Transverse colon (tissue), 4 donors: ENCODE measurements at regions not wholly inside any gene's neighbourhood (a gene's known extent, or its start where the extent isn't known, plus 50 kb on each side); places are given as distances from the start of the nearest gene placed in this dataset.

Experiments used
- DNase-seq: peaks from one replicate; pipeline ENCODE4 v3.0.0-alpha.2; 2019
- H3K27ac ChIP-seq, 4 donors: fragments of 200-600 bp; sonication (generic); 2 replicates each; pipeline ENCODE4 v1.5.1; 2016 to 2018; ENCODE audit warnings: inconsistent platforms in 4 of 4
- H3K27me3 ChIP-seq: fragments of 200-600 bp; sonication (generic); 2 replicates; pipeline ENCODE4 v1.5.1; 2017; ENCODE audit warnings: inconsistent platforms
- H3K36me3 ChIP-seq, 4 donors: fragments of 200-600 bp; sonication (generic); 2 replicates each; pipeline ENCODE4 v1.5.1; 2017 to 2019; ENCODE audit warnings: inconsistent platforms in 4 of 4
- H3K4me1 ChIP-seq, 4 donors: fragments of 200-600 bp; sonication (generic); 2 replicates each; pipeline ENCODE4 v1.5.1; 2017 to 2020; ENCODE audit warnings: inconsistent platforms in 4 of 4
- H3K4me3 ChIP-seq, 4 donors: fragments of 200-600 bp; sonication (generic); 1 replicate in 1 of 4; 2 replicates in 3 of 4; pipeline versions ENCODE4 v1.5.1 to v1.6.1; 2017 to 2019; ENCODE audit warnings: inconsistent platforms in 4 of 4
- H3K9me3 ChIP-seq, 2 donors: fragments of 200-600 bp; sonication (generic); 2 replicates each; pipeline ENCODE4 v1.5.1; 2017 to 2019; ENCODE audit warnings: inconsistent platforms in 2 of 2
- EP300 ChIP-seq: sonication (generic); formaldehyde crosslinking; IDR thresholded peaks from one replicate; pipeline ENCODE4 v1.6.1; 2017; ENCODE audit warnings: antibody characterized with exemption, low read depth
- POLR2A ChIP-seq: fragments of 450-650 bp; IDR thresholded peaks from one replicate; pipeline ENCODE4 v1.6.1; 2016; ENCODE audit warnings: antibody characterized with exemption, mild to moderate bottlenecking, moderate library complexity
- POLR2AphosphoS5 ChIP-seq, 3 donors: sonication (generic); formaldehyde crosslinking; IDR thresholded peaks; one replicate each; pipeline ENCODE4 v1.6.1; 2016; ENCODE audit warnings: antibody characterized with exemption in 3 of 3
- WGBS, 2 donors: methylation state at CpG; one replicate each; pipeline ENCODE4 v1.1.5; 2018; ENCODE audit warnings: low coverage in 1 of 2; 5-methylcytosine and 5-hydroxymethylcytosine counted together
- in situ Hi-C, 4 donors: fragments of 200-750 bp; cut with MboI; loops; one replicate each; pipeline versions ENCODE4 v1.15.0 to v1.15.1; 2017; ENCODE audit warnings: low sequenced_read_pairs in 3 of 4, low pct_ligation_motif_present in 1 of 4, low pct_unique_long_range_greater_than_20kb in 1 of 4
- intact Hi-C: fragments of 100-400 bp; cut with DNase I; formaldehyde crosslinking; loops from one replicate; pipeline ENCODE4 v1.15.1; 2023; ENCODE audit warnings: low total_unique reads
- TF ChIP-seq, protein P1 (sequence below), 5 experiments: fragments of 200-600 bp in 3 of 5; fragments of 450-650 bp in 2 of 5; sonication (generic) in 3 of 5; IDR thresholded peaks; 1 replicate in 2 of 5; 2 replicates in 3 of 5; pipeline ENCODE4 v1.5.1; 2016 to 2017; ENCODE audit warnings: antibody characterized with exemption in 5 of 5, inconsistent platforms in 3 of 5, mild to moderate bottlenecking in 2 of 5, moderate library complexity in 1 of 5

DNA sequence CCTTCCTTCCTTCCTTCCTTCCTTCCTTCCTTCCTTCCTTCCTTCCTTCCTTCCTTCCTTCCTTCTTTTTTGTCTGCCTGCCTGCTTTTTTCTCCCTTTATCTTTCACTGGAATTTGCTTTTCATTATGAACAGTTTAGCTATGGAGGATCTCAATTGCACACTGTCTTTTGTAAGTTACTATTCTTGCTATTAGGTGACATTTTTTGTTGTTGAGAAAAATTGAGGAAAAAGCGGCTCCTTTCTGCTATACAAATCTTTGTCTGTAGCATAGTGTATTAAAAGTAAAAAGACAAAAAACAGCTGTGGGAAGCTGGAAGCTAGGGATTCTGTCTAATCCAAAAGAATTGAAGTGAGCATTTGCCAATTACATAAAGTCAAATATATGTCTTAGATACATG lies 448.7 kb downstream of the DCDC2C start:
- H3K27me3 ChIP-seq, result no peaks in the 10 kb centered on the region
- no peaks in the 10 kb centered on the region for H3K4me1 ChIP-seq
- H3K36me3 ChIP-seq, result no peaks in the 10 kb centered on the region
- in situ Hi-C loops (no loop called here), intact Hi-C loops (no loop called here)
- no peak overlapping the region for H3K4me3 ChIP-seq
- WGBS, 2 donors, result 81 to 88% methylated on average over 1 of the region's 1 CpG
- H3K27ac ChIP-seq, result no peak overlapping the region
- DNase-seq, result no peak
- TF ChIP-seq, protein P1, sequence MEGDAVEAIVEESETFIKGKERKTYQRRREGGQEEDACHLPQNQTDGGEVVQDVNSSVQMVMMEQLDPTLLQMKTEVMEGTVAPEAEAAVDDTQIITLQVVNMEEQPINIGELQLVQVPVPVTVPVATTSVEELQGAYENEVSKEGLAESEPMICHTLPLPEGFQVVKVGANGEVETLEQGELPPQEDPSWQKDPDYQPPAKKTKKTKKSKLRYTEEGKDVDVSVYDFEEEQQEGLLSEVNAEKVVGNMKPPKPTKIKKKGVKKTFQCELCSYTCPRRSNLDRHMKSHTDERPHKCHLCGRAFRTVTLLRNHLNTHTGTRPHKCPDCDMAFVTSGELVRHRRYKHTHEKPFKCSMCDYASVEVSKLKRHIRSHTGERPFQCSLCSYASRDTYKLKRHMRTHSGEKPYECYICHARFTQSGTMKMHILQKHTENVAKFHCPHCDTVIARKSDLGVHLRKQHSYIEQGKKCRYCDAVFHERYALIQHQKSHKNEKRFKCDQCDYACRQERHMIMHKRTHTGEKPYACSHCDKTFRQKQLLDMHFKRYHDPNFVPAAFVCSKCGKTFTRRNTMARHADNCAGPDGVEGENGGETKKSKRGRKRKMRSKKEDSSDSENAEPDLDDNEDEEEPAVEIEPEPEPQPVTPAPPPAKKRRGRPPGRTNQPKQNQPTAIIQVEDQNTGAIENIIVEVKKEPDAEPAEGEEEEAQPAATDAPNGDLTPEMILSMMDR (IDR thresholded peaks at IDR 0.05), result no peak
- TF ChIP-seq POLR2A (no peak), EP300 (no peak), POLR2AphosphoS5 (IDR thresholded peaks at IDR 0.05) (no peak)
- H3K9me3 ChIP-seq, result peaks cover 3 to 5% of the 10 kb centered on the region in 2 donors

DNA sequence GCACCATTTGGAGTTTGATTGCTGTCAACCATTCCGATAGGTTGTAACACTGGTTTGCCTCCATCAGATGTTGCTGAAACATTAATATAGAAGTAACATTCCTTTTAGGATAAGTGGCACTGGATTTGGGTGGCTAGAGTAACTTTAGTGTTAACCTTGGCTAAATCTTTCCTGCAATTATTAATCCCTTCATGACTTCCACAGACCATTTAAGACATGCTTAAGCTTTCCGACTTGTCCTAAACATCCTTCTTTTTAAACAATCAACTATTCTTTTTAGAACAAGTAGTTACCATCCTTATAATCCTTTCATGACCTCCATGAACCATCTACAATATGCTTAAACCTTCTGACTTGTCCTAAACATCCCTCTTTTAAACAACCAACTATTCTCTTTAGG lies 465.5 kb downstream of the DCDC2C start:
- H3K27me3 ChIP-seq, result no peaks in the 10 kb centered on the region
- WGBS, 2 donors, result 78 to 91% methylated on average over 2 of the region's 2 CpGs
- H3K4me1 ChIP-seq, result no peaks in the 10 kb centered on the region
- in situ Hi-C loops, result no loop called here
- DNase-seq, result no peak
- TF ChIP-seq POLR2AphosphoS5 (IDR thresholded peaks at IDR 0.05), result no peak
- TF ChIP-seq, protein P1 (IDR thresholded peaks at IDR 0.05), result no peak
- no peak for TF ChIP-seq EP300
- TF ChIP-seq POLR2A, result no peak
- no peak overlapping the region for H3K4me3 ChIP-seq
- H3K36me3 ChIP-seq, result no peaks in the 10 kb centered on the region
- H3K9me3 ChIP-seq, result peaks cover 10 to 12% of the 10 kb centered on the region in 2 donors
- intact Hi-C loops, result no loop called here
- no peak overlapping the region for H3K27ac ChIP-seq

DNA sequence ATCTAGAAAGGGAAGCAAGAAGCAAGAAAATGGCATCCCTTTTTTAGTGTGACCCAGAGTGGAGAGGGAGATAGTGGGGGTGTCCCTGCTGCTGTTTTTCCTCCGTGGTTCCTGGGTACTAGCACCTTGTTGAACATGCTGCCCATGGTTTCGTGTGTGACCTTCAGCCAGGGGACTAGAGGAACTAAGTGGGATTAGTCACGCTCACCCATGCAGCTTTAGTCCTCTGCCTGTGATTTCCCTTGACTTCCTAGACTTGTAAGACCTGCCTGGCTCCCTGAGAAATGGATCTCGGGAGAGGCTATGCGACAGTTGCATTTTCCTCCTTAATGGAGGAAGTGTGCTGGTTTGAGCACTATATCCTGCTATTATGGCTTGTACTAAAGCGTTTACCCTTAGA lies 471.4 kb downstream of the DCDC2C start:
- intact Hi-C loops (no loop called here), in situ Hi-C loops (no loop called here)
- Histone ChIP-seq H3K9me3 (peaks cover 20 to 36% of the 10 kb centered on the region in 2 donors), H3K27ac (no peak overlapping the region), H3K4me3 (no peak overlapping the region), H3K36me3 (no peaks in the 10 kb centered on the region), H3K27me3 (no peaks in the 10 kb centered on the region), H3K4me1 (no peaks in the 10 kb centered on the region)
- TF ChIP-seq EP300 (no peak), POLR2AphosphoS5 (IDR thresholded peaks at IDR 0.05) (no peak), POLR2A (no peak)
- TF ChIP-seq, protein P1 (IDR thresholded peaks at IDR 0.05), result no peak
- DNase-seq, result no peak
- 61 to 88% methylated on average over 1 to 6 of the region's 6 CpGs for WGBS, 2 donors

DNA sequence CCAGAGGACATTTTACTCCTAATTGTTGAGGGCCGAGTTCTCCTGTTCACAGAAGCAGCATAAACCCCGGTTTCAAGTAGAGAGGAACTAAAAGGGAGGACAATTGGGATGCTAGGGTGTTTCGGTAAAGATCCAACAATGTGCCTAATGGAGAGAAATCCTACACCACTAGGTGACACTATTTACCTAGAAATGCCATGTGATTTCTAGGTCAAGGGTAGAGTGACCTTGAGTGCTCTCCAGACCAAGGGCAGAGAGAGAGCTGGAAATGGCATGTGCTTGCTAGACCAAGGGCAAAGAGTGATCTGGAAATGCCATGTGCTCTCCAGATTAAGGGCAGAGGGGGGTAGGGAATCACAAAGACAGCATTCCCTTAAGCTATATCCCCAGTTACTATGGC lies 472.0 kb downstream of the DCDC2C start:
- Histone ChIP-seq H3K36me3 (no peaks in the 10 kb centered on the region), H3K4me3 (no peak overlapping the region), H3K9me3 (peaks cover 20 to 38% of the 10 kb centered on the region in 2 donors), H3K4me1 (no peaks in the 10 kb centered on the region), H3K27me3 (no peaks in the 10 kb centered on the region), H3K27ac (no peak overlapping the region)
- WGBS, 2 donors, result 76 to 91% methylated on average over 3 of the region's 3 CpGs
- intact Hi-C loops, result no loop called here
- TF ChIP-seq, protein P1 (IDR thresholded peaks at IDR 0.05), result no peak
- TF ChIP-seq POLR2A (no peak), POLR2AphosphoS5 (IDR thresholded peaks at IDR 0.05) (no peak), EP300 (no peak)
- no peak for DNase-seq
- in situ Hi-C loops, result no loop called here
